ENCODE measurements at regions not wholly inside any gene's neighbourhood (a gene's known extent, or its start where the extent isn't known, plus 50 kb on each side); places are given as distances from the start of the nearest gene placed in this dataset.
"Not testable (repeated sequence)": the region's sequence is repeated elsewhere in the genome, so short reads cannot be mapped to it uniquely, and the experiment has no call there.

DNA sequence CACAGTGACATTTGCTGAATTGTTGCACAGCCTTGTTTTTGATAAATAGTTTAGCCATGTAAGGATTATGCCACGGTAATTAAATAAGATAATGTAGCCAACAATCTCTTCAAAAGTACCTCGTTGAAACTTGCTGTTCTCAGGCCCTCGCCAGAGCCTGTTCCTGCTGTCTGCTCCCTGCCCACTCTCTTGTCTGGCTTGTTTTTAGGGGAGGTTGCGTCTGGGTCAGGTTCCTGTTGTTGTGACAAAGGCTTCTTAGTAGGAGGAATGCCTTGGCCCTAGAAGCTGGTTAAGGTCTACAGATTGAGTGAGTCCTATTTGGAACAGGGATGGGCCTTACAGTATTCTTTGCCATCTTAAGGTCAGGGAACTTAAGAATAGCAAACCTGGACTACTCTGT is 294.0 kb upstream of the NOTCH2NLA start:
- TF ChIP-seq POLR2A (IDR thresholded peaks at IDR 0.05), result not testable (repeated sequence)
- TF ChIP-seq, protein P1, sequence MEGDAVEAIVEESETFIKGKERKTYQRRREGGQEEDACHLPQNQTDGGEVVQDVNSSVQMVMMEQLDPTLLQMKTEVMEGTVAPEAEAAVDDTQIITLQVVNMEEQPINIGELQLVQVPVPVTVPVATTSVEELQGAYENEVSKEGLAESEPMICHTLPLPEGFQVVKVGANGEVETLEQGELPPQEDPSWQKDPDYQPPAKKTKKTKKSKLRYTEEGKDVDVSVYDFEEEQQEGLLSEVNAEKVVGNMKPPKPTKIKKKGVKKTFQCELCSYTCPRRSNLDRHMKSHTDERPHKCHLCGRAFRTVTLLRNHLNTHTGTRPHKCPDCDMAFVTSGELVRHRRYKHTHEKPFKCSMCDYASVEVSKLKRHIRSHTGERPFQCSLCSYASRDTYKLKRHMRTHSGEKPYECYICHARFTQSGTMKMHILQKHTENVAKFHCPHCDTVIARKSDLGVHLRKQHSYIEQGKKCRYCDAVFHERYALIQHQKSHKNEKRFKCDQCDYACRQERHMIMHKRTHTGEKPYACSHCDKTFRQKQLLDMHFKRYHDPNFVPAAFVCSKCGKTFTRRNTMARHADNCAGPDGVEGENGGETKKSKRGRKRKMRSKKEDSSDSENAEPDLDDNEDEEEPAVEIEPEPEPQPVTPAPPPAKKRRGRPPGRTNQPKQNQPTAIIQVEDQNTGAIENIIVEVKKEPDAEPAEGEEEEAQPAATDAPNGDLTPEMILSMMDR (IDR thresholded peaks at IDR 0.05), result not testable (repeated sequence)

Measured in adrenal gland (tissue), 5 donors.